ENCODE measurements at regions not wholly inside any gene's neighbourhood (a gene's known extent, or its start where the extent isn't known, plus 50 kb on each side); places are given as distances from the start of the nearest gene placed in this dataset.

- TF ChIP-seq EP300 (IDR thresholded peaks at IDR 0.05) (no peak), CTCF (IDR thresholded peaks at IDR 0.05) (no peak), POLR2A (IDR thresholded peaks at IDR 0.05; ENCODE audit: low read depth) (no peak), POLR2AphosphoS5 (IDR thresholded peaks at IDR 0.05) (no peak)
- Histone ChIP-seq H3K4me1 (no peaks in the 10 kb centered on the region), H3K4me3 (no peak overlapping the region), H3K9me3 (peaks cover 0 to 10% (median 0%) of the 10 kb centered on the region in 4 donors), H3K36me3 (no peaks in the 10 kb centered on the region), H3K27ac (replicated peaks in 1 of 4) (no peak overlapping the region), H3K27me3 (no peaks in the 10 kb centered on the region)
- no peak for DNase-seq (ENCODE audit: extremely low spot score)
- intact Hi-C loops (cut with DNase I): no loop called here
- 95% methylated on average over 3 of the region's 3 CpGs for WGBS
Measured at GRCh38 chr4:60187428-60187827, 1012.7 kb upstream of the ADGRL3 start.

- Histone ChIP-seq H3K4me1 (no peaks in the 10 kb centered on the region), H3K27ac (replicated peaks in 1 of 4) (no peak overlapping the region), H3K9me3 (peaks cover 0 to 12% (median 0%) of the 10 kb centered on the region in 4 donors), H3K27me3 (no peaks in the 10 kb centered on the region), H3K4me3 (no peak overlapping the region), H3K36me3 (no peaks in the 10 kb centered on the region)
- no peak for TF ChIP-seq POLR2A (IDR thresholded peaks at IDR 0.05; ENCODE audit: low read depth)
- TF ChIP-seq POLR2AphosphoS5 (IDR thresholded peaks at IDR 0.05): no peak
- no peak for TF ChIP-seq EP300 (IDR thresholded peaks at IDR 0.05)
- no peak for TF ChIP-seq CTCF (IDR thresholded peaks at IDR 0.05)
- intact Hi-C loops (cut with DNase I): no loop called here
- DNase-seq (ENCODE audit: extremely low spot score): no peak
- 87% methylated on average over 5 of the region's 5 CpGs for WGBS
Measured at GRCh38 chr4:60189286-60189685, 1010.8 kb upstream of the ADGRL3 start.

- Histone ChIP-seq H3K4me1 (no peaks in the 10 kb centered on the region), H3K27ac (replicated peaks in 1 of 4) (no peak overlapping the region), H3K9me3 (peaks cover 0 to 12% (median 0%) of the 10 kb centered on the region in 4 donors), H3K36me3 (no peaks in the 10 kb centered on the region), H3K27me3 (no peaks in the 10 kb centered on the region), H3K4me3 (no peak overlapping the region)
- intact Hi-C loops (cut with DNase I): no loop called here
- TF ChIP-seq CTCF (IDR thresholded peaks at IDR 0.05): no peak
- TF ChIP-seq EP300 (IDR thresholded peaks at IDR 0.05): no peak
- TF ChIP-seq POLR2AphosphoS5 (IDR thresholded peaks at IDR 0.05): no peak
- no peak for TF ChIP-seq POLR2A (IDR thresholded peaks at IDR 0.05; ENCODE audit: low read depth)
- WGBS: 90% methylated on average over 1 of the region's 1 CpG
- DNase-seq (ENCODE audit: extremely low spot score): no peak
Measured at GRCh38 chr4:60194214-60194613, 1005.9 kb upstream of the ADGRL3 start.

GRCh38 chr4:60195256-60195655 is 1004.9 kb upstream of the ADGRL3 start:
- H3K36me3 ChIP-seq: no peaks in the 10 kb centered on the region
- intact Hi-C loops (cut with DNase I): no loop called here
- 69% methylated on average over 2 of the region's 2 CpGs for WGBS
- no peaks in the 10 kb centered on the region for H3K4me1 ChIP-seq
- no peaks in the 10 kb centered on the region for H3K27me3 ChIP-seq
- H3K9me3 ChIP-seq: peaks cover 0 to 12% (median 0%) of the 10 kb centered on the region in 4 donors
- H3K27ac ChIP-seq (replicated peaks in 1 of 4): no peak overlapping the region
- no peak for DNase-seq (ENCODE audit: extremely low spot score)
- H3K4me3 ChIP-seq: no peak overlapping the region
- TF ChIP-seq CTCF (IDR thresholded peaks at IDR 0.05) (no peak), EP300 (IDR thresholded peaks at IDR 0.05) (no peak), POLR2AphosphoS5 (IDR thresholded peaks at IDR 0.05) (no peak), POLR2A (IDR thresholded peaks at IDR 0.05; ENCODE audit: low read depth) (no peak)

- WGBS: 12% methylated on average over 3 of the region's 3 CpGs
Measured at GRCh38 chr4:60201052-60201673, 999.0 kb upstream of the ADGRL3 start.

More at GRCh38 chr4:60201052-60201673, 999.0 kb upstream of the ADGRL3 start:
- TF ChIP-seq EP300 (IDR thresholded peaks at IDR 0.05) (no peak), POLR2A (IDR thresholded peaks at IDR 0.05; ENCODE audit: low read depth) (no peak), POLR2AphosphoS5 (IDR thresholded peaks at IDR 0.05) (no peak), CTCF (IDR thresholded peaks at IDR 0.05) (peak; percentile 55 to 95 (median 86))
- Histone ChIP-seq H3K27me3 (no peaks in the 10 kb centered on the region), H3K4me1 (no peaks in the 10 kb centered on the region), H3K27ac (replicated peaks in 1 of 4) (no peak overlapping the region), H3K4me3 (no peak overlapping the region), H3K9me3 (no peaks in the 10 kb centered on the region), H3K36me3 (no peaks in the 10 kb centered on the region)
- intact Hi-C loops (cut with DNase I): no loop called here
- DNase-seq (ENCODE audit: extremely low spot score): no peak
